HuH-7 (cell line): ENCODE measurements at regions not wholly inside any gene's neighbourhood (a gene's known extent, or its start where the extent isn't known, plus 50 kb on each side); places are given as distances from the start of the nearest gene placed in this dataset.
"Not testable (repeated sequence)": the region's sequence is repeated elsewhere in the genome, so short reads cannot be mapped to it uniquely, and the experiment has no call there.

Experiments used
- DNase-seq: peaks from one replicate; pipeline ENCODE4 v3.0.0; 2011; ENCODE audit warnings: low spot score

DNA sequence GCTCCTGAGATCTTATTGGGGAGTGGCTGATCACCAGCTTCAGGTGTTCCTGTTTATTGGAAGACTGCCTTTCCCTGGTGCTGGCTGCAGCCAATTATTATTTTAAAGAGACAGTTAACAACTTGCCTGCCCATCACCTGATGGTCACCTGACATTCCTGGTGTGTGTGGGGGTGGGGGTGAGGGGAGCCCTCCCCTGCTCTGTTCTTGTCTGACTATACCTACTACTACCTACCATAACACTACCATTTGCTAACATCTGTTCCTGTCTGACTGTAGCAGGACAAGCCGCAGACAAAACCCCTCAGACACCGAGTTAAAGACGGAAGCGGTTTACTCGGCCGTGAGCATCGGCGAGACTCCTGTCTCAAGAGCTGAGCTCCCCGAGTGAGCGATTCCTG, 54.9 kb upstream of the NBPF3 start:
- no peak for DNase-seq

DNA sequence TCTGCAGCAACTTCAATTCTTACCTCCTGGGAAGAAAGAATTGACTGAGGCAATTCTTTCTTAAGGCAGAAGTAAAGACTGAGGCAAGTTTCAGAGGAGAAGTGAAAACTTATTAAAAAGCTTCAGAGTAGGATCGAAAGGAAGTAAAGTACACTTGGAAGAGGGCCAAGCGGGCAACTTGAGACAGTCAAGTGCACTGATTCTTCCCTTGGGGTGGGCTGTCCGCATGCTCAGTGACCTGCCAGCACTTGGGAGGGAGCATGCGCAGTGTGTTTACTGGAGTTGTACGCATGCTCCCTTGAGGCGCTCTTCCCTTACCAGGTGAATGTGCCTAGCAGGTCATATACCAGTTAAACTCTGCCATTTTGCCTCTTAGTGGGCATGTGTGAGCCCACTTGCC, 55.3 kb upstream of the NBPF3 start:
- DNase-seq, result no peak

DNA sequence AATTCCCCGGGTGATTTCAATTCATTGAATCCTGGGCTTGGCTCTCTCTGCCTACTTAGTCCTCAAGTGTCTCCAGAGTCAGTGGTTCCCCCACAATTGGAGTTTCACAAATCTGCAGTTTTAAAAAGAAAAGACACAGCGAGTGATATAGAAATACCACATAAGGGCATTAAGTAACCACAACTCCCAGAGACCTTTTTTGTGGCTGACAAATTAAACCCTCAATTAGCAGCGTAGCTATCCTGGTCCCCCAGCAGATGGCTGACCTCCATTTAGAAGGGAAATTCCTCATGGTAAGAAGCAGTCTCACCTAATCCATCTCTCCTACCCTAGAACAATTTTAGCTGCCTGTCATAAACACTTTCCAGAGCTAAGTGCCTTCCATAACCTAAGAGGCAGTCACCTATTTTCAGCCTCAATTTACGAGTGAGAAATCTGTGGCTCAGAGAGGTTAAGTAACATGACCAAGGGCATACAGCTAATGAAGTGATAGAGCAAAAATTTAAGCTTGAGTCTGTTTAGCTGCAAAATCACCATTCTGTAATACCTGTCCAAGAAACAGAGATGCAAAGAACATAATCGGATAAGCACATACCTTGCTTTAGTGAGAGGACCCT, 56.0 kb upstream of the NBPF3 start:
- no peak for DNase-seq

DNA sequence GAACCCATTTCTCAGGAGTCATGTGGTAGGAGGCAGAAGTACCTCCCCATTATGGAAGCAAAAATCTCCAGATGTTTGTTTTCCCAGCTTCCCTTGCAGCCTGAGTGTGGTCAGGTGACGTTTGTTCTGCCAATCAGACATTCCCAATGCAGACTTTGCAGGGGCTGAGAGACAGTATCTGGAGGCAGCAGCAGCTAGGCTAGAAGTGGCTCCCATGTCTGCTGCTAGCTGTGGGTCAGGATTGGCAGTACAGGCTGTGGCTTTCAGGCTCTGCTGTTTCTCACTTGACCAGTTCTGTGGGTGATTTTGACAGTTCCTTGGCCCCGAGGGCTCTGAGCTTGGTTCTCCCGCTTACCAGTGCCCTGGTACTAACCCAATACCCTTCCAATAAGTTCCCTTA, 58.6 kb upstream of the NBPF3 start:
- DNase-seq, result no peak

DNA sequence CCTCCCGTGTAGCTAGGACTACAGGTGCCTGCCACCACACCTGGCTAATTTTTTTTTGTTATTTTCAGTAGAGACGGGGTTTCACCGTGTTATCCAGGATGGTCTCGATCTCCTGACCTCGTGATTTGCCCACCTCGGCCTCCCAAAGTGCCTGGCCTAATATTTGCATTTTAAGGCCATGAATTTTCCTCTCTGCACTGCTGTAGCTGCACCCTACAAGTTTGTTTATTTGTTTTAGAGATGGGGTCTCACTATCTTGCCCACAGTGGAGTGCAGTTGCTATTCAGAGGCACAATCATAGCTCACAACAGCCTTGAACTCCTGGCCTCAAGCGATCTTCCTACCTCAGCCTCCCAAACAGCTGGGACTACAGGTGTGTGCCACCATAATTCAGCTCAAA, 59.8 kb upstream of the NBPF3 start:
- DNase-seq, result not testable (repeated sequence)

DNA sequence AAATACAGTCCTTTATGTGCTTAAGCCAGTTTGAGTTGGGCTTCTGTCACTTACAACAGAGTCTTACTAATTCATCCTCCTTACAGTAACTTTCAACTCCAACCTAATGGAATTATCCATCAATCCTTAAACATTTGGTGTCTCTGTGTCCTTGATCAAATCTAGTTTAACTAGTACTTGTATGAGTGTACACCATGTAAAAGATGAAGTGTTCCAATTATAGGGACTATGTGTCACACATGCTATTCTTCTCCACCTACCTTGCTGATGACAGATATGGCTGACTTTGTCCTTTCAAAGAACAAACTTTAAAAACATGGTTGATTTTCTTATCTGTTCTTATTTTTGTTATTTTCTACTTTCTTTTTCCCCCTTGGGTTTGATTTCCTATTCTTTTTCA, 60.4 kb upstream of the NBPF3 start:
- no peak for DNase-seq

DNA sequence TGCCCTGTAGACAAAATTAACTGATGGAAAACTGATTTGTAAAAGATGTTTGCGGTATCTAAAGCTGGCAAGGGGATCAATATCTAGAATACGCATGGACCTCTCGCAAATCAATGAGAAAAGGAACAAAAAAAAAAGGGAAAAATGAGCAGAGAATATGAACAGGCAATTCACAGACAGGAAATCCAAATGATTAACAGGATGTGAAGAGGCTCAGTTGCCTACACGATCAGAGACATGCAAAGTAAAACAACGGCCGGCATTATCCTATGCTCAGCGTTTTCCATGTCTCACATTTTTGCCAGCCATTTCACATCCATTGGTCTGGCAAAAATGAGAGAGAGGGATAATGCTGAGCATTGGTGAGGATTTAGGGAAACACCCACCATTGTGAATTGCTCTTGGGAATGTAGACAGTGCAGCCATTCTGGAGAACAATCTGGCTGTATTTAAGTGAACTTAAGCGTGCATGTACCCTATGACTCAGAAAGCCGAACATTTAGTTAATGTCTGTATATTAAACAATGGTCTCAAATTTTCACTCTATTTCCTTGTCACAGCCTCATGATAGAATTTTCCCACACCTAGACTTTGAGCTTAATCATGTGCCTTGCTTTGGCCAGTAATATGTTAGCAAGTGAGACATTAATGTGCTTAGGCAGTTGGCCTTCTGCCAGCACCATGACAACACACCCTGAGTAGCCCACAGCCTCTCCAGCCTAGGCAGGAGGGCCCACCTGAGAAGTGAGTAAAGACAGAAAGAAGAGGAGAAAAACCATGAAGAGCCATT, 61.0 kb upstream of the NBPF3 start:
- DNase-seq, result no peak

DNA sequence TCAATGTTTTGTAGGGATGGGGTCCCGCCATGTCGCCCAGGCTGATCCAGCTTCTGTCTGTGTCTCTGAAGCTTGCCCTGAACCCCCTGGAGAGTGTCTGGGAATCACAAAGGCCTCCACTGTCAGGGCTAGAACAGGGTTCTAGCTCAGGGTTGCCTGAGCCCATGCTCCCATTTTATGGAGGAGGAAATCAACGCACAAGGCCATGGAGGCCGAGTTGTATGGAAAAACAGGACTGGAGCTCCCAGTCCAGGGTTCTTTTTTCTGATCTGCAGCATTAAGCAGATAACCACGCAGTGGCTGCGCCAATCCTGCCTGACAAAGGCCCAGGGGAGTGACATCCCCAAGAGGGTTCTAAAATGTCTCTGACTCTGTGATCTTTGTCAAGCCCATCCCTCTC, 67.6 kb upstream of the NBPF3 start:
- no peak for DNase-seq

DNA sequence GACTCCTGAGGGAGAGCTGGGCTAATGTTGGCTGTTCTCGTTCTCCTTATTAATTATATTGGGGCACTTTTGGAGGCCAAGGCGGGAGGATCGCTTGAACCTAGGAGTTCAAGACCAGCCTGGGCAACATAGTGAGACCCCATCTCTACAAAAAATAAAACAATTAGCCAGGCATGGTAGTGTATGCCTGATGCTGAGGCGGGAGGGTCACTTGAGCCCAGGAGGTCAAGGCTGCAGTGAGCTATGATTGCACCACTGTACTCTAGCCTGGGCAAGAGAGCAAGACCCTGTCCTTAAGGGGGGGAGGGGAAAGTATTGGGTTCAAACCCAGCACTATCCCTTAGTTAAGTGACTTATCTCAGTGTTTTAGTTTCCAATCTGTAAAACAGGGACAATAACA, 70.0 kb upstream of the NBPF3 start:
- no peak for DNase-seq

DNA sequence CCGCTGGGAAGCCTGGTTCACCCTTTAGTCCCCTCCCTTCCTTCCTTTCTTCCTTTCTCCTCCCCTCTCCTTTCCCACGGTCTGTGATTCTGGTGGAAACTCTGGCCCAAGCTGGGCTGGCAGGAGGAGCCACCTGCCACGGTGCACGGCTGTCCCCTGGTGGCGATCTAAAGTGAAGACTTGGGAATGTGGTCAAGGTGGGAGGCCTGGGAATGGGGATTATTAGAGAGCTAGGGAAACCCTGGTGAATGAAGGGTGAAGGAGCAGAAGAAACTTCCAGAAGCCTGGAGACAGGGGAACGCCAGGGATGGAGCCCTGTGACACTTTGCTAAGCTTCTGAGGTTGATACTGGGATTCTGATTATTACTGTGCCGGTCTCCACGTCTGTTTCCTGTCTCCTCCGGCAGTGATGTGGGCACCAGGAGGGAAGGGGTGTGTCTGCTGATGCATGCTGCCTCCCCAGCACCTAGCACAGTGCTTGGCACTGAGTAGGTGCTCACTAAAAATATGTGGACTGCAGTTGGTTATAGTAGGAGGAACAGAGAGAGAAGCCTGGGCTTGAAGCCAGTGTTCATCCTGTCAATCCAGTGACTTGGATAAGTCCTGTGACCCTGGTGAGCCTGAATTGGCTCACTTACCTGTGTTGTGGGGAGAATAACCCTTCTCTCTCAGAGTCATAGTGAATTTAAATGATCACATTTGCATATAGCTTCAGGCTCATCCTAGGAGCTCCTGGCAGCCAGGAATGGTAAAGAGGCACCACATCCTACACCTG, 71.2 kb upstream of the NBPF3 start:
- peak; percentile 77 for DNase-seq

DNA sequence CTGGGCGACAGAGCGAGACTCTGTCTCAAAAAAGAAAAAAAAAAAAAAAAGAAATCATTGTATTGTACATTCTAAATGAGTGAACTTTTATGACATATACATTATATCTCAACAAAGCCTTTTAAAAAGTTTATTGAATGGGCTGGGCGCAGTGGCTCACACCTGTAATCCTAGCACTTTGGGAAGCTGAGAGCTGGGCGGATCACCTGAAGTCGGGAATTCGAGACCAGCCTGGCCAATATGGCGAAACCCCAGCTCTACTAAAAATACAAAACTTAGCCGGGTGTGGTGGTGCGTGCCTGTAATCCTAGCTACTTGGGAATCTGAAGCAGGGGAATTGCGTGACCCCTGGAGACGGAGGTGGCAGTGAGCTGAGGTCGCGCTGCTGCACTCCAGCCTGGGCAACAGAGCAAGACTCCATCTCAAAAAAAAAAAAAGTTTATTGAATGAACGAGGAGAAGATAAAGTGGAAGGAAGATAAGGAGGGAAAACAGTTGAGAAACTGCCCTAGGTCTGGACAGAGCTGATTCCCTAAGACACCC, 71.9 kb upstream of the NBPF3 start:
- DNase-seq, result not testable (repeated sequence)

DNA sequence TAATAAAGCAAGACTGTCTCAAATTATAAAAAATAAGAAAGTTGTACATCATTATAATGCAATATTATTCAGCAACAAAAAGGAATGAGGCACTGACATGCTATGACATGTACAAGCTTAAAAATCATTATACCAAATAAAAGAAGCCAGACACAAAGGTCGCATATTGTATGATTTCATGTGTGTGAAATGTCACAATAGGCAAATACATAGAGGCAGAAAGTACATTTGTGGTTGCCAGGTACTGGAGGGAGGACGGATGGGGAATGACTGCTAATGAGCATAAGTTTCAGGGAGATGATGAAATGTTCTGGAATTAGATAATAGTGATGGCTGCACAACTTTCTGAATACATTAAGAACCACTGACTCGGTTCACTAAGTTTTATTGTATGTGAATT, 73.6 kb upstream of the NBPF3 start:
- DNase-seq, result no peak

DNA sequence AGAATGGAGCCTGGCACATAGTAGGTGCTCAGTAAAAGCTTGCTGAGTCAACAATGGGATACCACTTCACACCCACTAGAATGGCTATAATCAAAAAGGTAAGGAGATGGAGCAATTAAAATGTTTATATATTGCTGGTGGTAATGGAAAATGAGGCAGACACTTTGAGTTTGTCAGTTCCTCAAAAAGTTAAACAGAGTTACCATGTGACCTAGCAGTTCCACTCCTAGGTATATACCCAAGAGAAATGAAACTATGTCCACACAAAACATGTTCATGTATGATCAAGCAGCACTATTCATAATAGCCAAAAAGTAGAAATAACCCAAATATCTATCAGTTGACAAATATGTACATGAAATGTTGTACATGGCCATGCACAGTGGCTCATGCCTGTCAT, 74.8 kb upstream of the ECE1 start:
- DNase-seq, result no peak

DNA sequence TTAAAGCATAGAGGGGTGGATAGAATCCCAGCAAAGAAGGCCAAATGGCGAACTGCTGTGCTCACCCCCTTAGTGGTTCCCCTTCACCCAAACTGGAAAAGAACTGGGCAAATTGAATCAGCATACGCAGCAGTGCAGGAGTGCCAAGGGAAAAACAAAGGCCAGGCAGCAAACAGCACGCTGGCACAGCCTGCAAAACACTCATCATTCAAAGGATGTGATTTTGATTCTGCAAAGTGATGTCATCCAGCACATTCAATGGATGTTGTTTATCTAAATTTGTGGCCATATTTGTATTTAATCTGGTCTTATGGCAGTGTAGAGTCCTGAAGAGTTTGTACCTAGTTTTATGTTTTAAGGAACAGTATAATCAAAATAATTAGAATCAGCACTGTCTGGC, 71.8 kb upstream of the ECE1 start:
- DNase-seq, result no peak

DNA sequence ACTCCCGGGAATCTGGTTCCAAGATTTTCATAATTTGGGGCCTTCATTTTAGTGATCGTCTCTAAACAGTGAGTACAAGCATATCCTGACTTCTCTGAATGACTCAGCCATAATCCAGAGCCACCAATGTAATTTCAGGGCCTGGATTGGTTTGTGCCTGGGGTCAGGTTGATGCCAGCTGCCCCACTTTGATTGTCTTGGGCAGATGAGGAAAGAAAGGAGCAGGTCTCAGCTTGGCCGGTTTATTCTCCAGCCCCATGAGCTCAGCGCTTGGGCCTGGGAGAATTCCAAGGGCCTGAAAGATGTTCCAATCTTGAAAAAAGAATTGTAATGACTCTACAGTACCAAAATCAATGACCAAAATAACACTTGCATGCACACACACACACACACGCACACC, 71.2 kb upstream of the ECE1 start:
- no peak for DNase-seq

DNA sequence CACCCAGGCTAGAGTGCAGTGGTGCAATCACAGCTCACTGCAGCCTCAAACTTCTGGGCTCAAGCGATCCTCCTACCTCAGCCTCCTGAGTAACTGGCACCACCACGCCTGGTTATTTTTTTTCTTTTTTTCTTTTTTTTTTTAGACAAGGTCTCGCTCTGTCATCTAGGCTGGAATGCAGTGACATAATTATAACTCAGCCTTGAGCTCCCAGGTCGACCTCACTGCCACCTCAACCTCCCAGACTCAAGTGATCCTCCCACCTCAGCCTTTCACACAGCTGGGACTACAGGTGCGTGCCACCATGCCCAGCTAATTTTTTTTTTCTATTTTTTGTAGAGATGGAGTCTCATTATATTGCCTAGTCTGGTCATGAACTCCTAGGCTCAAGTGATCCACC, 66.9 kb upstream of the ECE1 start:
- no peak for DNase-seq

DNA sequence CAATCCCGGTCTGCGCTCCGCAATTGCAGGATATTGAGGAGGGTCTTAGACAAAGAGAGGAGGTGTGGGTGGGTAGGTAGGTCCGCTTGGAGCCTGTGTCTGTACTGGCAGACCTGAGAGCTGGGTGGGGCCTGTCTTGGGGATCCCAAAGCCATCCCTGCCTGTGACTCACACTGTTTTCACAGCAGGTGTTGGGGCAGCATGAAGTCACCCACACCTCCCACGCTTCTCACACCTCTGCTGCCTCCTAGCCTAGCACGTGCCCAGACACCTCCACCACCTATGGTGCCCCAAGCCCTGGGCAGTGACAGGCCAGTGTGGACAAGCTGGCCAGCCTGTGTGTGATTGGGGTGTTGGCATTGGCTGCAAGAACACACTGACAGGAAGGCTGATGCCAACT, 65.7 kb upstream of the ECE1 start:
- no peak for DNase-seq

DNA sequence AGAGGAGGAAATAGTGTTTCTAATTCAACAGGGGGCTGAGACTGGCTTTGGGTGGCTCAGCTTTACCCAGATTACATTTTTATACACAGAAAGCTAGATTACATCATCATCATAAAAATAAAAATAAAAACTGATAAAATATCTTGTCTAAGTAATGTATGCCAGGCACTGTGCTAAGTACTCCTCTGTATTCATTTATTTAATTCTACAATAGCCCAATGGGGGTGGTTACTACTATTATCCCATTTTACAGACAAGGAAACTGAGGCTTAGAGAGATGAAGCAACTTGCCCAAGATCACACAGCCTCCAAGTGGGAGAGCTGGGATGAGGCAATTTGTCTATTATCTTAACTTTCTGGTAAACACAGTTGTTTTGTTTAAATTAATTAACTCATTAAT, 62.3 kb upstream of the ECE1 start:
- no peak for DNase-seq

DNA sequence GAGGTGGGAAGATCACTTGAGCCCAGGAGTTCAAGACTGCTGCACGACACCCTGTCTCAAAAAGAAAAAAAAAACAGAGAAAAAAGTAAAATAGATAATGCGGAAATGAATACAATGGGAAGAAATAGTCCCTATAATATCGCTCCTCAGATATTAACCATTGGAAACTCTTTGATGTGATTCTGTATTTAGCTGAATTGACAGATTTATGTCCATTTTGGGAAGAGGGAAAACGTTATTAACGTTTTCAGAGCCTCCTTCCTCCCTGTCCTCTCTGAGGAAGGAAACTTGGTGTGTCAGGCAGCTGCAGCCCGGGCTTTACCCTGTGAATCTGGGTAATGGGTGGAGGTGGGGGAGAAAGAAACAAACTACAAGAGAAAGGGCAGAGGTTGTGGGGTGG, 61.6 kb upstream of the ECE1 start:
- DNase-seq, result no peak

DNA sequence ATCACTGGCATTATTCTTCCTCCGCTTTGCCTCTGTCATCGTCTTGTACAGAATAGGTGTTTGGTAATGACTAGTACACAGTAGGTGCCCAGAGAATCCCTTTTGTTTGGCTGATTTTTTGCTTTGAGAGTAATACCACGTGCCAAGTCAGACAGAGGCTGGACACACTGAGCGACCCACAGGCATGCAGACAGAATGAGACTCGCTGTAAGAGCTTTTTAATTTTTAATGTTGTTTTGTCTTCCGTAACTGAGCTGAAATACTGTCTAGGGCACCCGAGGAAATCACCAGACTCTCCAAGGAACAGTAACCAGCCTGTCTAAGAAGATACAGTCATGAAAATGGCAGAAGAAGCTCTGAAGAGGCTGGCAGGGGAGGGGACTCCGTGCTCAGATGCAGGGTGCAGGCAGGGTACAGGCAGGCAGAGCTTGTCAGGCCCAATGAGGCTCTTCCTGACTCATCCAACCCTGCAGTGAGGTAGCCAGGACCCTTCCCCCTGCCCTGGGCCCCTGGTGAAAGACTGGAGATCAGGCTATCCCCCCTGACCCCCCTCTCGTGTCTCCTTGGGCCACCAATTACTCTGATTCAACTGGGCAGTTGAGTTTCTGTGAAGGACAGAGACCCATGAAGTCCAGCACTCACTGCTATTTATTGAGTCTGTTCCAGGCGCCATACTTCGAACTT, 60.1 kb upstream of the ECE1 start:
- DNase-seq, result no peak

DNA sequence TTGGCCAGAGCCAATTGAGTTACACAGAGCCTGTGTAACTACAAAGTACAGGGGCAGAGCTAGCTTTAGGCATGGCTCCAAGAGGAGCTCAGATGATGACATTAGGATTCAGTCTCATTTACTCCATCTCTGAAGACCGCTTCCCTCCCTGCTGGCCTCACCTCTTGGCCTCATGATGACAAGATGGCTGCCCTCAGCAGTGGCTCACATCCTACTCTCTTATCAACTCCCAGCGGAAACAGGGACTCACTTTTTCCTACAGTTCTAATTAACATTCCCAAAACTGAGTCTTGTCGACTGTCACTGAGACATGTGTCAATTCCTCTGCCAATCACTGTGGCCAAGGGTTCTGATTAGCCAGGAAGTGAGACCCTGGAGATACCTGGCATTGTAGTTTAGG, 59.4 kb upstream of the ECE1 start:
- no peak for DNase-seq

DNA sequence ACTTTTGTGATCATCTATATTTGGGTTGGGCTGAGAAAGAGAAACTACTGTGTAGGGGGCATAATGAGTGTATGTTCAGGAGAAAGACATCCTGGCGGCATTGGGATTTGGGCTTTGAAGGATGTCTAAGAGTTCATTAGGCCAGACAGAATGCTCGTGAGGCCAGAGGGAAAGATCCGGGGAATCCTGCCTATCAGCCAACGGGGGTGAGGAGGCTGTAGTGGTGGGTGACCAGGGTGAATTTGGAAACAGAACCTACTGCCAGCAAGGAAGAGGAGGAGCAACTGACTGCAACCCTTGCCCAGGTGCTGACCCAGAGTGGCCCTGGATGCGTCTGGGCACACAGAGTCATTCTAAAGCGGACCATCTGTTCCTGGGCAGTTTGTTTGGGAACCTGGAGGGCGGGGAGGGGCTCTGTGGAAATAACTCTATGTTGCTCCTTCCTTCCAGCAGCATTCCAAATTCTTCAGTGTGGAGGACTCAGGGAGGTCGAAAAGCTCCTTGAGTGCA, 56.9 kb upstream of the ECE1 start:
- DNase-seq, result no peak
